ENCODE measurements at regions not wholly inside any gene's neighbourhood (a gene's known extent, or its start where the extent isn't known, plus 50 kb on each side); places are given as distances from the start of the nearest gene placed in this dataset.

GRCh38 chr14:34361504-34362011 is 100.5 kb downstream of the SPTSSA start:
- H3K27me3 Mint-ChIP-seq = peaks cover 8% of the 10 kb centered on the region
- no peaks in the 10 kb centered on the region for H3K9me3 Mint-ChIP-seq
- H3K4me3 Mint-ChIP-seq = no peak overlapping the region
- H3K4me1 Mint-ChIP-seq = no peaks in the 10 kb centered on the region
- ATAC-seq (no peak), DNase-seq (no peak)
- H3K27ac Mint-ChIP-seq = no peak overlapping the region

GRCh38 chr14:34359420-34360117 is 102.5 kb downstream of the SPTSSA start:
- DNase-seq = no peak
- Mint-ChIP-seq H3K4me1 (no peaks in the 10 kb centered on the region), H3K9me3 (no peaks in the 10 kb centered on the region), H3K4me3 (no peak overlapping the region), H3K27me3 (peaks cover 8% of the 10 kb centered on the region), H3K27ac (no peak overlapping the region)
- ATAC-seq = no peak

- no peak overlapping the region for H3K4me3 Mint-ChIP-seq
- H3K4me1 Mint-ChIP-seq = no peaks in the 10 kb centered on the region
- DNase-seq (no peak), ATAC-seq (no peak)
- no peak overlapping the region for H3K27ac Mint-ChIP-seq
- no peaks in the 10 kb centered on the region for H3K9me3 Mint-ChIP-seq
- no peaks in the 10 kb centered on the region for H3K27me3 Mint-ChIP-seq
These were observed 105.8 kb downstream of the SPTSSA start for GRCh38 chr14:34356264-34356654.

GRCh38 chr14:34355584-34356263 is 106.3 kb downstream of the SPTSSA start:
- Mint-ChIP-seq H3K27ac (no peak overlapping the region), H3K27me3 (no peaks in the 10 kb centered on the region), H3K4me3 (no peak overlapping the region), H3K9me3 (no peaks in the 10 kb centered on the region), H3K4me1 (no peaks in the 10 kb centered on the region)
- no peak for ATAC-seq
- no peak for DNase-seq

- Mint-ChIP-seq H3K27ac (no peak overlapping the region), H3K4me3 (no peak overlapping the region), H3K27me3 (no peaks in the 10 kb centered on the region), H3K4me1 (no peaks in the 10 kb centered on the region), H3K9me3 (no peaks in the 10 kb centered on the region)
- DNase-seq (no peak), ATAC-seq (no peak)
These were observed 107.5 kb downstream of the SPTSSA start for GRCh38 chr14:34354556-34354955.

GRCh38 chr14:34350903-34351302 is 111.1 kb downstream of the SPTSSA start:
- Mint-ChIP-seq H3K27ac (no peak overlapping the region), H3K4me3 (no peak overlapping the region), H3K9me3 (no peaks in the 10 kb centered on the region), H3K27me3 (no peaks in the 10 kb centered on the region), H3K4me1 (no peaks in the 10 kb centered on the region)
- DNase-seq = no peak
- no peak for ATAC-seq

- Mint-ChIP-seq H3K4me3 (no peak overlapping the region), H3K27ac (no peak overlapping the region), H3K4me1 (no peaks in the 10 kb centered on the region), H3K27me3 (no peaks in the 10 kb centered on the region), H3K9me3 (no peaks in the 10 kb centered on the region)
- ATAC-seq (no peak), DNase-seq (no peak)
These were observed 113.4 kb downstream of the SPTSSA start for GRCh38 chr14:34348592-34348991.

GRCh38 chr14:34347683-34348082 is 114.4 kb downstream of the SPTSSA start:
- Mint-ChIP-seq H3K27me3 (no peaks in the 10 kb centered on the region), H3K9me3 (no peaks in the 10 kb centered on the region), H3K27ac (no peak overlapping the region), H3K4me3 (no peak overlapping the region), H3K4me1 (no peaks in the 10 kb centered on the region)
- ATAC-seq (no peak), DNase-seq (no peak)

GRCh38 chr14:34345718-34346465 is 116.1 kb downstream of the SPTSSA start:
- DNase-seq (no peak), ATAC-seq (no peak)
- Mint-ChIP-seq H3K27me3 (no peaks in the 10 kb centered on the region), H3K4me1 (no peaks in the 10 kb centered on the region), H3K27ac (no peak overlapping the region), H3K9me3 (no peaks in the 10 kb centered on the region), H3K4me3 (no peak overlapping the region)

GRCh38 chr14:34344318-34344717 is 117.7 kb downstream of the SPTSSA start:
- DNase-seq (no peak), ATAC-seq (no peak)
- Mint-ChIP-seq H3K9me3 (no peaks in the 10 kb centered on the region), H3K4me1 (no peaks in the 10 kb centered on the region), H3K4me3 (no peak overlapping the region), H3K27ac (no peak overlapping the region), H3K27me3 (no peaks in the 10 kb centered on the region)

GRCh38 chr14:34340025-34340625 is 121.9 kb downstream of the SPTSSA start:
- ATAC-seq (no peak), DNase-seq (no peak)
- H3K27me3 Mint-ChIP-seq = no peaks in the 10 kb centered on the region
- H3K9me3 Mint-ChIP-seq = no peaks in the 10 kb centered on the region
- no peak overlapping the region for H3K4me3 Mint-ChIP-seq
- H3K4me1 Mint-ChIP-seq = no peaks in the 10 kb centered on the region
- H3K27ac Mint-ChIP-seq = no peak overlapping the region

GRCh38 chr14:34338056-34338455 is 124.0 kb downstream of the SPTSSA start:
- H3K4me3 Mint-ChIP-seq = no peak overlapping the region
- H3K4me1 Mint-ChIP-seq = no peaks in the 10 kb centered on the region
- no peaks in the 10 kb centered on the region for H3K9me3 Mint-ChIP-seq
- no peak overlapping the region for H3K27ac Mint-ChIP-seq
- DNase-seq (no peak), ATAC-seq (no peak)
- no peaks in the 10 kb centered on the region for H3K27me3 Mint-ChIP-seq

GRCh38 chr14:34336501-34336900 is 125.5 kb downstream of the SPTSSA start:
- Mint-ChIP-seq H3K4me3 (no peak overlapping the region), H3K9me3 (no peaks in the 10 kb centered on the region), H3K27me3 (no peaks in the 10 kb centered on the region), H3K27ac (no peak overlapping the region), H3K4me1 (peaks cover 11% of the 10 kb centered on the region)
- ATAC-seq (no peak), DNase-seq (no peak)

- no peak overlapping the region for H3K27ac Mint-ChIP-seq
- no peak for DNase-seq
- H3K27me3 Mint-ChIP-seq = no peaks in the 10 kb centered on the region
- no peak for ATAC-seq
- H3K4me3 Mint-ChIP-seq = no peak overlapping the region
- peaks cover 15% of the 10 kb centered on the region for H3K4me1 Mint-ChIP-seq
- no peaks in the 10 kb centered on the region for H3K9me3 Mint-ChIP-seq
These were observed 126.1 kb downstream of the SPTSSA start for GRCh38 chr14:34335968-34336367.

- peaks cover 15% of the 10 kb centered on the region for H3K4me1 Mint-ChIP-seq
These were observed 127.7 kb downstream of the SPTSSA start for GRCh38 chr14:34334329-34334728.

More at GRCh38 chr14:34334329-34334728, 127.7 kb downstream of the SPTSSA start:
- no peak for DNase-seq
- Mint-ChIP-seq H3K9me3 (no peaks in the 10 kb centered on the region), H3K27ac (no peak overlapping the region), H3K27me3 (no peaks in the 10 kb centered on the region), H3K4me3 (no peak overlapping the region)
- no peak for ATAC-seq
